Muscle of leg (tissue), 3 donors: ENCODE measurements at regions not wholly inside any gene's neighbourhood (a gene's known extent, or its start where the extent isn't known, plus 50 kb on each side); places are given as distances from the start of the nearest gene placed in this dataset.

Source experiments
- DNase-seq: peaks from one replicate; pipeline ENCODE4 v3.0.0; 2013
- H3K27ac ChIP-seq: one replicate; pipeline ENCODE4 v1.5.1; 2013; ENCODE audit warnings: mild to moderate bottlenecking, low read length, control low read depth
- H3K27me3 ChIP-seq: one replicate; pipeline ENCODE4 v1.6.1; 2013; ENCODE audit warnings: low read length; ENCODE audit not compliant: control insufficient read depth, insufficient read depth
- H3K36me3 ChIP-seq: one replicate; pipeline ENCODE4 v1.6.1; 2013; ENCODE audit warnings: low read length; ENCODE audit not compliant: control insufficient read depth, insufficient read depth
- H3K4me1 ChIP-seq: one replicate; pipeline ENCODE4 v1.6.1; 2013; ENCODE audit warnings: low read length; ENCODE audit not compliant: control insufficient read depth, insufficient read depth
- H3K4me3 ChIP-seq: one replicate; pipeline ENCODE4 v1.5.1; 2013; ENCODE audit warnings: low read length, control low read depth
- H3K9me3 ChIP-seq: replicated peaks from 2 replicates; pipeline ENCODE4 v1.6.1; 2013; ENCODE audit warnings: low read depth, low read length; ENCODE audit not compliant: control insufficient read depth
- whole genome bisulfite sequencing: methylation state at CpG from one replicate; pipeline ENCODE4 v1.1.5; 2013; ENCODE audit warnings: missing lambda C conversion rate; ENCODE audit not compliant: insufficient coverage; 5-methylcytosine and 5-hydroxymethylcytosine counted together

DNA sequence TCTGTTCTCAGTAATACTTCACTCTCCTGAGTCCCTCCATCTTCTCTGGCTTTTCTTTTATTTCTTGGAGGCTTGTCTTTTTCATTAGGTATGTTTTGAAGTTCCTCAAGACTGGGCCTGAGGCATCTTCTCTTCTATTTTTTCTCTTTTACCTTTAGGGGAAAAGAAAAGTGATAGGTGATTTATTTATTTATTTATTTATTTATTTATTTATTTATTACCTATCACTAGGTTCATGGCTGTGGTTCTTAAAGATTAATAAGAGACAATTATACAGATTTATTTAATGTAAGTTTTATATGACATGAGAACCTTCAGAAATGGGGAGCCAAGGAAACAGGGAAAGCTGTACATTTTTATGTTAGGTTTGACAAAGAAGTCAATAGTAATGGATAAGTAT lies 330.3 kb upstream of the RBMS3 start:
- Histone ChIP-seq H3K36me3 (no peaks in the 10 kb centered on the region), H3K4me3 (no peak overlapping the region), H3K27me3 (no peaks in the 10 kb centered on the region), H3K27ac (no peak overlapping the region), H3K4me1 (no peaks in the 10 kb centered on the region), H3K9me3 (no peaks in the 10 kb centered on the region)
- no peak for DNase-seq

DNA sequence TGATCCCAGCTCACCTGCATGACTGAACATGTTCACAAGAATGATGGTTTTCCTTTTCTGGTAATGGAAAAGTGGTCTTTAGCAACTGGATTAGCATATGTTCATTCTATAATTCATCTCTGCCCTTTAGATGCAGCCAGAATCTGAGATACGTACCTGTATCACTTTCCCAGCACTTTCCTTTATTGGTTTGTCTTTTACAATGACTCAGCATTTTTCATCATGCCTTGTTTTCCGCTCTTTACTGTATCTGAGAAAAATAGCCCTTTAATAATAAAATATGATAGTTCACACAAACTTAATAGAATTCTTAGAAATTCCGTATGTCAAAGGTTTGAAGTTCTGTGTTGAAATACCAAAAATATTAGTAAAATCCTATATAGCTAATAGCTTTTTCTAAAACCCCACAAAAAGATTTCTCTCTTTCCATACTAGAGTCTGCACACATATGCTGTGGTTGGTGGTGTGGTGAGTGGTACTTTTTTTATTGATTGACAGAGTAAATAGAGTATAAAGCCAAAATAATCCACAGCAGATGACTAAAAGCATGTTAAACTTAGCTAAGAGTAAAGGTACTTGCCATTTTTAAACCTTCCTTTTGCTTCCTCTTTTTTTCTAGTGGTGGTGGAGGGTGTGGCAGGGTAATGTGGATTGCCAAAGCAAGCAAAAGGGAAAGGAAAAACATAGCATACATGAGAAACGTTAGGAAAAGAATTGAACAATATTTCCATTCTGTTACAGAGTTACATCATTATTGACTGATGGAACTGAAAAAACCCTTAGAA lies 328.9 kb upstream of the RBMS3 start:
- Histone ChIP-seq H3K36me3 (no peaks in the 10 kb centered on the region), H3K27me3 (no peaks in the 10 kb centered on the region), H3K27ac (no peak overlapping the region), H3K4me3 (no peak overlapping the region), H3K9me3 (no peaks in the 10 kb centered on the region), H3K4me1 (no peaks in the 10 kb centered on the region)
- DNase-seq: peak; percentile 10
- WGBS: no CpG with 5 or more reads among the region's 4 CpGs

DNA sequence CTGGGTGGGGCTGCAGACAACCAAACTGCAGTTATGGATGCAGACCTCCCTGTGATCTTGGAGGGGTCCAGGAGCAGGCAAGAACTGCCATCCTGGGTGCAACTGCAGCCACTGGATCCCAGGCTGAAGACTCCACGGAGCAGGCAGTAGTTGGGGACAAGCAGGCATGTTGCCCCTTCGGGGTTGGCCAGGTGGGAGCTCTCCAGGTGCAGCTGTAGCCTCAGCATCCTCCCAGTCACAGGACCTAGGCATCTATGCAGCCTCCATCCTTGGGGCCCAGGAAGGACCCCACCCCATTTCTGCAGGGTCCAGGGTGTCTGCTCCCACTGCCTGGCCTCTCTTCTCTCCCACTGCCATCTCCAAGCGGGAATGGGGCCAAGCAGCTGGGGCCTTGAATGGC lies 322.2 kb upstream of the RBMS3 start:
- WGBS: 92% methylated on average over 2 of the region's 3 CpGs
- DNase-seq: no peak
- no peaks in the 10 kb centered on the region for H3K27me3 ChIP-seq

DNA sequence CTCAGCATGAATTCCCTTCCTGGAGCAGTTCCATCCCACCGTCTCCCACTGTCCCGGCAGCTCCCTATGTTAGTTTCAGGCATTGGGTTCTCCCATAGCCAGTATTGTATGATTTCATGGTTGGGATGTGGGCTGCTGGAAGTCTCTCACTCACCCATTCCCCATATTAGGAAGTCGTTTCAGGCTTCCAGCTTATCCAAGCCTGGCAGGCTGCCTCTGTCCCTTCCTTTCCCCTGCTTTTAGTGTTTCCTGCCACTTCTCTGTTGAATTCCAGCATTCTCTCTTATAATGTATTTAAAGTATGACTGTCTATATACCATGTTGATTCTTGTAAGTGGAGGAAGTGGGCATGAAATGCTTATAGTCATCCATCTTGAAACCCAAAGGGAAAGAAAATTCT lies 309.7 kb upstream of the RBMS3 start:
- no peaks in the 10 kb centered on the region for H3K27me3 ChIP-seq
- no peak overlapping the region for H3K4me3 ChIP-seq
- no CpG with 5 or more reads among the region's 3 CpGs for WGBS
- H3K36me3 ChIP-seq: no peaks in the 10 kb centered on the region
- H3K27ac ChIP-seq: no peak overlapping the region
- peak; percentile 5 for DNase-seq
- peaks cover 14% of the 10 kb centered on the region for H3K9me3 ChIP-seq
- no peaks in the 10 kb centered on the region for H3K4me1 ChIP-seq

More for the DNA sequence above, 322.2 kb upstream of the RBMS3 start:
- H3K4me1 ChIP-seq: no peaks in the 10 kb centered on the region
- H3K27ac ChIP-seq: no peak overlapping the region
- no peak overlapping the region for H3K4me3 ChIP-seq
- H3K36me3 ChIP-seq: no peaks in the 10 kb centered on the region
- peaks cover 3% of the 10 kb centered on the region for H3K9me3 ChIP-seq

DNA sequence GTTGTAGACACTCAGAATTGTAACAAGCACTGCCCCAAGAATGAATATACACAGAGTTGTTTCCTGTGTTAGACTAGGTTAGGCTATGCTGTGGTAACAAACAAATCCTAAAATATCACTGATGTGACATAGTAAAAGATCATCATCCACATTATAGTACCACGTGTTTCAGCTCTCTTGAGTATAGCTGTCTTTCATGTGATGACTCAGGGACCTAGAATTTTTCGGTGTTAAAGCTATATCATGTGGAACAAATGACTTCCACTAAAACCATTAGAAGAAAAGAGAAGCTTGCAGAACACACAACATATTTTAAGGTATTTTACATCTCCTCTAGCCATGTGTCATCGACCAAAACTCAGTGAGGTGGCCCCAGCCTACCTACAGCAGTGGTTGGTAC lies 307.9 kb upstream of the RBMS3 start:
- Histone ChIP-seq H3K36me3 (no peaks in the 10 kb centered on the region), H3K27ac (no peak overlapping the region), H3K27me3 (no peaks in the 10 kb centered on the region), H3K9me3 (peaks cover 14% of the 10 kb centered on the region), H3K4me3 (no peak overlapping the region), H3K4me1 (no peaks in the 10 kb centered on the region)
- WGBS: 80% methylated on average over 1 of the region's 3 CpGs
- no peak for DNase-seq

DNA sequence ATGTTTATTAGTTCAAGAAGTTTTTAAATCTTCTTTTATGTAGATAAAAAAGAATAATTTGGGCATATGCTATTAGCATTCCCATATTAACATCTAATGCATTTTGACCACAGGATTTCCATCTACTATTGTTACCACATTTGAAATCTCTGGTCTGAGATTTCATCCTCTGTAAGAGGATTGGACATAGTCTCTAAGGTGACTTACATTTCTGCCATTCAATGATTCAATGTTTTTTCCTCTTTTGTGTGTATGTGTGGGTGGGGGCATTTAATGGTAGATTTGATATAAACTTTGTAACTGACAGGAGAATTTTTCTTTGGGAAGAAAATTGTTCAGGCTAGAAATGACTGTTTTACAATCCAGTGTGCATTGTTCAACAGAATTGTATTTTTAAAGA lies 307.3 kb upstream of the RBMS3 start:
- Histone ChIP-seq H3K27ac (no peak overlapping the region), H3K4me3 (no peak overlapping the region), H3K36me3 (no peaks in the 10 kb centered on the region), H3K27me3 (no peaks in the 10 kb centered on the region), H3K9me3 (peaks cover 14% of the 10 kb centered on the region), H3K4me1 (no peaks in the 10 kb centered on the region)
- DNase-seq: no peak

DNA sequence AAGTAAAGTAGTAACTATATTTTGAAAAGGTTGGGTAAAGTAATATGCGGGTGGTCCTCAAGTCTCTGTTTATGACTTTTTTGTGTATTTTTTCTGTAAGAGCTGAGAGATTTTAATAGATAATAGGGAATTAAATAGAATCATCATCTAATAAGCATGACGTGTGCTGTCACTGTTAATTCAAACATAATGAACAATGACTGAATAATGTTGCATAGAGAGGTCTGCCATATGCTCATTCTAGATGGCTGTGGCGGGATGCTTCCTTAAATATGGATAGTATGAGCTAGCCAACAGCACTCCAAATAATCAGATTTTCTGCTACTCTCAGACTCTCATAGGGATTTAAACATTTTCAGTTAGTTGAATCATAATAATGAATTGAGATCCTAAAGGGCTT lies 302.8 kb upstream of the RBMS3 start:
- H3K9me3 ChIP-seq: no peaks in the 10 kb centered on the region
- no peaks in the 10 kb centered on the region for H3K4me1 ChIP-seq
- H3K27ac ChIP-seq: no peak overlapping the region
- H3K36me3 ChIP-seq: no peaks in the 10 kb centered on the region
- DNase-seq: no peak
- no CpG with 5 or more reads among the region's 3 CpGs for WGBS
- H3K4me3 ChIP-seq: no peak overlapping the region
- no peaks in the 10 kb centered on the region for H3K27me3 ChIP-seq

DNA sequence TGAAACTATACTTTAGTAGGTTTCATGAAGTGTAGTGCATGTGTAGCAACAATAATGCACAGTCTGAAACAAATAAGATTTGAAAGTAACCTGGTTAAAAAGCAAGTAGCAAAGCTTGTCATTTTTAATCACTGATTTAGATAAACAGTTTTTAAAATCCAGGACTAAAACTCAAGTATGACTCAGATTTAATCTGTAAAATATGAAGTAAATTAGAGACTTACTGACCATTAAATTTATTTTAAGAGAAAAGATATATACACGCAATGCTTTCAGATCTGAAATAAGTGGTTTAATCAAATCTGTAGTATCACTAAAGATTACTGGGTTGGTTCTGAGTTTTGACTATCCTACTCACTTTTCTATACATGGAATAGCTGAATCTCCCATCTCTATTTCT lies 300.7 kb upstream of the RBMS3 start:
- H3K27me3 ChIP-seq: no peaks in the 10 kb centered on the region
- no peaks in the 10 kb centered on the region for H3K36me3 ChIP-seq
- no CpG with 5 or more reads among the region's 1 CpG for whole genome bisulfite sequencing

DNA sequence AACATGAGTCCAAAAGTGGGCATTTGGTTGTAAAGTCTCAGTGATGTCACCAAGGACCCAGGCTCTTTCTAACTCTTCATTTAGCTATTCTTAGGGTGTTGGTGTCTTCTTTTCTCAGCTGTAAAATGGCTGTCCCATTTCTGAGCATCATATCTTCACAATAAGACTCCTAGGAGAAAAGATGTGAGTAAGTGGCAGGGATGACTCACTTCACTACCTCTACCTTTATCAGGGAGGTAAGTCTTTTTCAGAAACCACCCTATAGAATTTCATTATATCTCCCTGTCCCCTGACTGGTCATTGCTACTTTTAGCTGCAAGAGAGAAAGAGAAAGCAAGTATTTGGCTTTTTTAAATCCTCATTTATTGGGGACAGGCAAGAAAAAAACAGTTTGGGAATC lies 300.2 kb upstream of the RBMS3 start:
- no peak overlapping the region for H3K4me3 ChIP-seq
- H3K27me3 ChIP-seq: no peaks in the 10 kb centered on the region
- H3K27ac ChIP-seq: no peak overlapping the region
- no peak for DNase-seq
- H3K9me3 ChIP-seq: no peaks in the 10 kb centered on the region
- H3K36me3 ChIP-seq: no peaks in the 10 kb centered on the region
- H3K4me1 ChIP-seq: no peaks in the 10 kb centered on the region

More for the DNA sequence above, 300.7 kb upstream of the RBMS3 start:
- H3K9me3 ChIP-seq: no peaks in the 10 kb centered on the region
- H3K27ac ChIP-seq: no peak overlapping the region
- no peak overlapping the region for H3K4me3 ChIP-seq
- no peak for DNase-seq
- no peaks in the 10 kb centered on the region for H3K4me1 ChIP-seq

DNA sequence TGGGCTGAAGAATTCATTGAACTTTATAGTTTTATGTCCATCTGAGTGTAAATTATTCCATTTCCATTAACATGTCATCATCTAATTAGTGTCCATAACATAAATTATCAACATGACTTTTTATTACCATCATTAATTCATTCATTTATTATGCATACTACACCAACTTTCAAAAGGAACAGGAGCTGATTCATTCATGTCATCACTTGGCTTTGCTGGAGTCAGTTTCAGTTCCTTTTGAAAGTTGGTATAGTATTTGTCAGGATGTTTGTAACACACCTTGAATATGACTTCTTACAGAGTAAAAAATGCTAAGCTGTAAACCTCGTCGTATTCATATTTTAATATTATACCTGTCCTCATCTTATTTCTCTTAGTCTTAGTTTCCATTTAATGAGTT lies 298.0 kb upstream of the RBMS3 start:
- Histone ChIP-seq H3K9me3 (no peaks in the 10 kb centered on the region), H3K36me3 (no peaks in the 10 kb centered on the region), H3K27ac (no peak overlapping the region), H3K4me3 (no peak overlapping the region), H3K27me3 (no peaks in the 10 kb centered on the region), H3K4me1 (no peaks in the 10 kb centered on the region)
- no peak for DNase-seq
- no CpG with 5 or more reads among the region's 2 CpGs for WGBS

DNA sequence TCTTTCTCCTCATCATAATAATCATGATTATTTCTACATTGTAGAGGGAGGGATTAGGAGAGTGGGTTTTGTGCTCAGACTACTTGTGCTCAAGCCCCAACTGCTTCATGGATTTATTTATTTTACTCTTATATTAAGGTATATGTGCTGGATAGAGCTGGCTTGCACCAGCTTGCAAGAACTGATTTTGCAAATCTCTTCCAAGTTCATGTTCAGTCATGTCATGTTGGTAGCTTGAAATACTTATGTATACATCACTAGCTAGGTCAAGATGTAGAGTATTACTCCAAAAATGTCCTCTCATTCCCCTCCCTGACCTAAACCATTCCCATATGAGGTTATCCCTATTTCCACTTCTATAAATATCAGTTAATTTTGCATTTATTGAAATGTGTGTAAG lies 293.9 kb upstream of the RBMS3 start:
- no peaks in the 10 kb centered on the region for H3K36me3 ChIP-seq
- no peaks in the 10 kb centered on the region for H3K27me3 ChIP-seq
- peaks cover 2% of the 10 kb centered on the region for H3K4me1 ChIP-seq
- no peak for DNase-seq
- H3K27ac ChIP-seq: no peak overlapping the region
- H3K9me3 ChIP-seq: no peaks in the 10 kb centered on the region
- no peak overlapping the region for H3K4me3 ChIP-seq
